ENCODE measurements at regions not wholly inside any gene's neighbourhood (a gene's known extent, or its start where the extent isn't known, plus 50 kb on each side); places are given as distances from the start of the nearest gene placed in this dataset.
"Not testable (repeated sequence)": the region's sequence is repeated elsewhere in the genome, so short reads cannot be mapped to it uniquely, and the experiment has no call there.

DNA sequence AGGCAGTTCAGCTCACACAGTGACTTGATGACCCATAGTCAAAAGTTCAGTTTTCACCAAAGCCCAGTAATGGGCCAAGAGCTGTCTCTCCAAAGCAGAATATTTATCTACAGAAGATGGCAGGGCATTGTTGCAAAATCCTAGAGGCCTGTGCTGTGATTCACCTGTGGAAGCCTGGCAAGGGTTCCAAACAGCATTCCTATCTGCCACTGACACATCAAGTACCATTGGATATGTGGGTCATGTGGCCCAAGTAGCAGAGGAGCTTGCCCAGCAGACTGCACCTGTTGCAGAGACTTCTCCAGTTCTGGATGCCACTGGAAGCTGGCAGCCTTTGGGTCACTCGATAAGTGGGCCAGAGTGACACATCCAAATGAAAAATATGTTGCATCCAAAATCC, 159.6 kb upstream of the TSPY4 start:
- H3K9me3 ChIP-seq, H3K4me3 ChIP-seq, H3K27me3 ChIP-seq, H3K4me1 ChIP-seq, H3K27ac ChIP-seq, DNase-seq, H3K36me3 ChIP-seq: not testable (repeated sequence)

DNA sequence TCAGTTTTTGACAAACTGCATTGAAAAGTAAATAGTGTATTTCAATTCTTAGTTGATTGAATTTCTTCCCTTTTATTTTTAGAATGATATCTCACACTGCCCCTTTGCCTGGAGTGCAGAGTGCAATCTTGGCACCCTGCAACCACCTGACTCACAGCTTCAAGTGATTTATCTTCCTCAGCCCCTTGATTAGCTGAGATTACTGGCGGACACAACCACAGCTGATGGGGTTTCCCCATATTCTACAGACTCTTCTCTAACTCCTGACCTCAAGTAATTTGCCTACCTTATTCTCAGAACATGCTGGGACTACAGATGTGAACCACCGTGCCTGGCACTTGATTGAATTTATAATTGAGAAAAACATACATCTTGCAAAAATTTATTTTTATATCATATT, 152.4 kb upstream of the TSPY4 start:
- not testable (repeated sequence) for H3K9me3 ChIP-seq, DNase-seq, H3K4me3 ChIP-seq, H3K4me1 ChIP-seq, H3K36me3 ChIP-seq, H3K27ac ChIP-seq, H3K27me3 ChIP-seq

DNA sequence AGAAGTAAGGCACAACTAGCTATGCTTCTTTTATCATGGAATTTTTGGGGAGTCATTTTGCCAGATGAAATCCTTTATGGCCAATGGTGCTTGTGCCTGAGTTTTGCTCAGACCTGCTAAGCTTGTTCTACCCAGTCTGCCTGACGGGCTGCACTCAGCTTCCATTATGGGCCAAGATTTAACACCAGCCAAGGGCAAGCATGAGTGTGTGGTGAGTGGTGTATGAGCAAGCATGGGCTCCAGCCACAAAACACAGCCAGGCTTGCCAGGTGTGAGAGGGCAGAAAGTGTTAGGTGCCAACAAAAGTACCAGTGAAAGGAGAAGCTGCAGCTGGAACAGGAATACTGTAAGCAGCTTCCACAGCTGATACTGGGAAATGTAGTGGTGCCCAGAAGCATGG, 130.2 kb upstream of the TSPY4 start:
- not testable (repeated sequence) for H3K27ac ChIP-seq, H3K36me3 ChIP-seq, H3K4me1 ChIP-seq, DNase-seq, H3K27me3 ChIP-seq, H3K4me3 ChIP-seq, H3K9me3 ChIP-seq

DNA sequence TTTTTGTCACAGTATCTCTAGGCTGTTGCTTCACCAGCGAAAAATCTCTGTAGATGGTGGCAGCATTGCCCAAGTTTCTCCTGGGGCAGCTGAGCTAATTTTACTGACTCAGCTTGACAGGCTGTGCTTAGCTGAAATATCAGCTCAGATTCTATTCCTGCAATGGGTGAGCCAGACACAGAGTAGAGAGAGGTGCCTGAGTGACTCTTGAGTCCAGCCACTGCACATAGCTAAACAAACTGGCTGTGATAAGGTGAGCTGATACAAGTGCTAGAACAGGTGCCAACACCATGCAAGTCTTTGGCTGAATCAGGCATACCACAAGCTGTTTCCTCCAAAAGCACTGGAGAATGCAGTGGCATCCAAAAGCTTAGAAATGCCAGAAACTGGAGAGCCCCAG, 110.9 kb upstream of the TSPY4 start:
- no peaks in the 10 kb centered on the region for H3K9me3 ChIP-seq
- TF ChIP-seq, protein P1, sequence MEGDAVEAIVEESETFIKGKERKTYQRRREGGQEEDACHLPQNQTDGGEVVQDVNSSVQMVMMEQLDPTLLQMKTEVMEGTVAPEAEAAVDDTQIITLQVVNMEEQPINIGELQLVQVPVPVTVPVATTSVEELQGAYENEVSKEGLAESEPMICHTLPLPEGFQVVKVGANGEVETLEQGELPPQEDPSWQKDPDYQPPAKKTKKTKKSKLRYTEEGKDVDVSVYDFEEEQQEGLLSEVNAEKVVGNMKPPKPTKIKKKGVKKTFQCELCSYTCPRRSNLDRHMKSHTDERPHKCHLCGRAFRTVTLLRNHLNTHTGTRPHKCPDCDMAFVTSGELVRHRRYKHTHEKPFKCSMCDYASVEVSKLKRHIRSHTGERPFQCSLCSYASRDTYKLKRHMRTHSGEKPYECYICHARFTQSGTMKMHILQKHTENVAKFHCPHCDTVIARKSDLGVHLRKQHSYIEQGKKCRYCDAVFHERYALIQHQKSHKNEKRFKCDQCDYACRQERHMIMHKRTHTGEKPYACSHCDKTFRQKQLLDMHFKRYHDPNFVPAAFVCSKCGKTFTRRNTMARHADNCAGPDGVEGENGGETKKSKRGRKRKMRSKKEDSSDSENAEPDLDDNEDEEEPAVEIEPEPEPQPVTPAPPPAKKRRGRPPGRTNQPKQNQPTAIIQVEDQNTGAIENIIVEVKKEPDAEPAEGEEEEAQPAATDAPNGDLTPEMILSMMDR (IDR thresholded peaks at IDR 0.05) = no peak
- no peak for TF ChIP-seq POLR2A (IDR thresholded peaks at IDR 0.05)
- DNase-seq = no peak
- H3K4me1 ChIP-seq = no peaks in the 10 kb centered on the region
- no peak overlapping the region for H3K4me3 ChIP-seq
- H3K36me3 ChIP-seq = no peaks in the 10 kb centered on the region
- no peaks in the 10 kb centered on the region for H3K27me3 ChIP-seq
- H3K27ac ChIP-seq = no peak overlapping the region

DNA sequence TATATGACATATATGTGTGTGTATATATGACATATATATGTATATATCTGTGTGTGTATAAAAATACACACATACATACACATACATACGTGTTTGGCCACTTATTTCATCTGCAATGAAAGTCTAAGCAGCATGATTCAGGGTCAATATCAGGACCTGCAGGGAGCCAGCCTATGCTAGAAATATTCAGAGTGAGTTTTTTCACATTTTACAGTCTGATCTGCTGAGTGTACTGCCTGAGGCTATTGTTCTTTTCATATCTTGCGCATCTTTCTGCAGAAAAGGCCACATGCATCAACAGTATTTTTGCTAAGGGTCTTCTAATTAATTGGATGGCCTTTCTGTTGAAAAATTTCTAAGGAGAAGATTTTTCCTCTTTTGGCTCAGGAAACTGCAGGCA, 80.0 kb upstream of the TSPY4 start:
- no peaks in the 10 kb centered on the region for H3K4me1 ChIP-seq
- H3K9me3 ChIP-seq = no peaks in the 10 kb centered on the region
- H3K36me3 ChIP-seq = no peaks in the 10 kb centered on the region
- TF ChIP-seq, protein P1 (IDR thresholded peaks at IDR 0.05) = no peak
- no peak for TF ChIP-seq POLR2A (IDR thresholded peaks at IDR 0.05)
- no peak for DNase-seq
- H3K4me3 ChIP-seq = no peak overlapping the region
- H3K27ac ChIP-seq = no peak overlapping the region
- H3K27me3 ChIP-seq = no peaks in the 10 kb centered on the region

DNA sequence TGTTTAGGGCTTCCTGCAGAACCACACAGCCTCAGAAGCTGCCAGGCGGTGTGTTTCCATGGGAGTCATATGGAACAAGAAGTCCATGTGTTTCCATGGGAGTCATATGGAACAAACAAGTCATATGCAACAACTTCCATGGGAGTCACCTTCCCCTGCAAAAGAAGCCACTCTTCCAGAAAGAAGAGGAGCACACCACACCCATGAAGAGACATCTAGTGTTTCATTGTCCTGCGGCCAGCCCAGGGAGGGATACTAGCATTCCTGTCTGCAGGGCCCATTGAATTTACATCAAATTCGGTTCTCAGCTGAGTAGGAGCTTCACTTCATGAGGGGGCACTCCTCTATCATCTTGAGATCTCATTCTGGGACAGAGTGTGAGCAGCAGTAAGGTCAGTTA, 79.5 kb upstream of the TSPY4 start:
- no peaks in the 10 kb centered on the region for H3K9me3 ChIP-seq
- DNase-seq = no peak
- TF ChIP-seq, protein P1 (IDR thresholded peaks at IDR 0.05) = no peak
- TF ChIP-seq POLR2A (IDR thresholded peaks at IDR 0.05) = no peak
- no peaks in the 10 kb centered on the region for H3K36me3 ChIP-seq
- no peak overlapping the region for H3K4me3 ChIP-seq
- H3K27me3 ChIP-seq = no peaks in the 10 kb centered on the region
- H3K27ac ChIP-seq = no peak overlapping the region
- H3K4me1 ChIP-seq = no peaks in the 10 kb centered on the region

DNA sequence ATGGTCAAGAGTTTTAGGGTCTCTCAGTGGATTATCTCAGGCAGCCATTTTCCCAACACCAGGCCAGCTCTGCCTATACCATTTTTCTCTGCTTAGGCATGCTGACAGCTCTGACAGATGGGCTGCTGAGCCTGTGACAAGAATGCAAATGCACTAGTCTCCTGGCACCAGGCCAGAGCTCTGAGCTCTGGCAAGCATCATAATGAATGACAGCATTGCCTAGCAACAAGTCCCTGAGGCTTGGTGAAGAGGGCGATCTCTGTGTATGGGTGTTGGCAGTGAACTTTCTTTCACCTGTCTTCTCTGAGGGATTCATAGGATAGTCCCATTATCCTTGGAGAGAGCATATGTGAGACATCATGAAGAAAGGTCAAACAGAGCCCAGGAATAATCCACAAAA, 77.9 kb upstream of the TSPY4 start:
- Histone ChIP-seq H3K27me3 (no peaks in the 10 kb centered on the region), H3K4me3 (no peak overlapping the region), H3K4me1 (no peaks in the 10 kb centered on the region), H3K9me3 (no peaks in the 10 kb centered on the region), H3K36me3 (no peaks in the 10 kb centered on the region), H3K27ac (no peak overlapping the region)
- TF ChIP-seq, protein P1 (IDR thresholded peaks at IDR 0.05) = no peak
- TF ChIP-seq POLR2A (IDR thresholded peaks at IDR 0.05) = no peak
- DNase-seq = no peak

Measured in Peyer's patch (tissue), 4 donors.